MCF 10A (cell line): ENCODE measurements at regions not wholly inside any gene's neighbourhood (a gene's known extent, or its start where the extent isn't known, plus 50 kb on each side); places are given as distances from the start of the nearest gene placed in this dataset.
"Not testable (repeated sequence)": the region's sequence is repeated elsewhere in the genome, so short reads cannot be mapped to it uniquely, and the experiment has no call there.

Experiments used
- BruUV-seq: library from RNA; stranded (reverse); fragments of 400-500 nt; replicated peaks from 2 replicates; lab custom pipeline; 2021; lab: Mats Ljungman, UMichigan
- CTCF ChIA-PET: fragments of 300-600 bp; sonication (Branson Sonifier 250); formaldehyde crosslinking; extraction: SDS; loops from one replicate; lab custom pipeline; 2021; ENCODE audit warnings: antibody characterized with exemption, inconsistent platforms; lab: Yijun Ruan, JAX
- POLR2A ChIA-PET: fragments of 300-600, 350-650 bp; sonication (Branson Sonifier 250); formaldehyde crosslinking; extraction: SDS; loops from one replicate; lab custom pipeline; 2020; ENCODE audit warnings: antibody characterized with exemption, inconsistent platforms; lab: Yijun Ruan, JAX
- DNase-seq: peaks from one replicate; pipeline ENCODE4 v3.0.0-alpha.2; 2018; ENCODE audit not compliant: unreplicated experiment
- H3K27ac Mint-ChIP-seq: one replicate; pipeline ENCODE4 v1.8.0; 2022; ENCODE audit warnings: mild to moderate bottlenecking, low read depth, mixed read lengths; ENCODE audit not compliant: unreplicated experiment
- H3K27me3 Mint-ChIP-seq: one replicate; pipeline ENCODE4 v1.8.0; 2022; ENCODE audit warnings: mixed read lengths; ENCODE audit not compliant: insufficient read depth, unreplicated experiment
- H3K36me3 Mint-ChIP-seq: one replicate; pipeline ENCODE4 v1.8.0; 2022; ENCODE audit warnings: mild to moderate bottlenecking, moderate library complexity, mixed read lengths; ENCODE audit not compliant: insufficient read depth, unreplicated experiment
- H3K4me1 Mint-ChIP-seq: one replicate; pipeline ENCODE4 v1.8.0; 2022; ENCODE audit warnings: mixed read lengths; ENCODE audit not compliant: insufficient read depth, unreplicated experiment
- H3K4me3 Mint-ChIP-seq: one replicate; pipeline ENCODE4 v1.8.0; 2022; ENCODE audit warnings: mild to moderate bottlenecking, moderate library complexity, mixed read lengths; ENCODE audit not compliant: unreplicated experiment
- H3K9me3 Mint-ChIP-seq: one replicate; pipeline ENCODE4 v1.8.0; 2022; ENCODE audit warnings: mixed read lengths; ENCODE audit not compliant: unreplicated experiment
- intact Hi-C: fragments of 100-400 bp; cut with micrococcal nuclease; formaldehyde crosslinking; loops from 2 replicates; pipeline ENCODE4 v1.14.1; 2022
- TF ChIP-seq, protein P1 (sequence below): fragments of 200-600 bp; IDR thresholded peaks from one replicate; pipeline ENCODE4 v1.8.0; 2022; ENCODE audit warnings: antibody characterized with exemption, mild to moderate bottlenecking; ENCODE audit not compliant: unreplicated experiment

GRCh38 chr5:5739490-5739945, 317.0 kb downstream of the ICE1 start:
- H3K27ac Mint-ChIP-seq: no peak overlapping the region
- ChIA-PET POLR2A (no interaction called here), CTCF (interaction anchor here (1.0 kb wide), 1 partner anchor 126 kb away, joined by 4 read pairs; no protein-coding TSS in a partner anchor)
- no peaks in the 10 kb centered on the region for H3K36me3 Mint-ChIP-seq
- BruUV-seq: no TSS peak
- no peaks in the 10 kb centered on the region for H3K4me1 Mint-ChIP-seq
- H3K9me3 Mint-ChIP-seq: peaks cover 8% of the 10 kb centered on the region
- no peak overlapping the region for H3K4me3 Mint-ChIP-seq
- intact Hi-C loops: no loop called here
- no peaks in the 10 kb centered on the region for H3K27me3 Mint-ChIP-seq
- DNase-seq: no peak
- TF ChIP-seq, protein P1, sequence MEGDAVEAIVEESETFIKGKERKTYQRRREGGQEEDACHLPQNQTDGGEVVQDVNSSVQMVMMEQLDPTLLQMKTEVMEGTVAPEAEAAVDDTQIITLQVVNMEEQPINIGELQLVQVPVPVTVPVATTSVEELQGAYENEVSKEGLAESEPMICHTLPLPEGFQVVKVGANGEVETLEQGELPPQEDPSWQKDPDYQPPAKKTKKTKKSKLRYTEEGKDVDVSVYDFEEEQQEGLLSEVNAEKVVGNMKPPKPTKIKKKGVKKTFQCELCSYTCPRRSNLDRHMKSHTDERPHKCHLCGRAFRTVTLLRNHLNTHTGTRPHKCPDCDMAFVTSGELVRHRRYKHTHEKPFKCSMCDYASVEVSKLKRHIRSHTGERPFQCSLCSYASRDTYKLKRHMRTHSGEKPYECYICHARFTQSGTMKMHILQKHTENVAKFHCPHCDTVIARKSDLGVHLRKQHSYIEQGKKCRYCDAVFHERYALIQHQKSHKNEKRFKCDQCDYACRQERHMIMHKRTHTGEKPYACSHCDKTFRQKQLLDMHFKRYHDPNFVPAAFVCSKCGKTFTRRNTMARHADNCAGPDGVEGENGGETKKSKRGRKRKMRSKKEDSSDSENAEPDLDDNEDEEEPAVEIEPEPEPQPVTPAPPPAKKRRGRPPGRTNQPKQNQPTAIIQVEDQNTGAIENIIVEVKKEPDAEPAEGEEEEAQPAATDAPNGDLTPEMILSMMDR: no peak

GRCh38 chr5:5738797-5739489, 316.5 kb downstream of the ICE1 start:
- ChIA-PET POLR2A (no interaction called here), CTCF (interaction anchor here (1.0 kb wide), 1 partner anchor 127 kb away, joined by 4 read pairs; no protein-coding TSS in a partner anchor)
- BruUV-seq: no TSS peak
- Mint-ChIP-seq H3K27me3 (no peaks in the 10 kb centered on the region), H3K4me1 (no peaks in the 10 kb centered on the region), H3K9me3 (peaks cover 8% of the 10 kb centered on the region), H3K4me3 (no peak overlapping the region), H3K36me3 (no peaks in the 10 kb centered on the region), H3K27ac (no peak overlapping the region)
- intact Hi-C loops: no loop called here
- TF ChIP-seq, protein P1: no peak
- DNase-seq: no peak

- intact Hi-C loops: no loop called here
- Mint-ChIP-seq H3K27ac (no peak overlapping the region), H3K9me3 (peaks cover 1% of the 10 kb centered on the region), H3K4me3 (no peak overlapping the region), H3K36me3 (no peaks in the 10 kb centered on the region), H3K4me1 (no peaks in the 10 kb centered on the region), H3K27me3 (no peaks in the 10 kb centered on the region)
- no TSS peak for BruUV-seq
- POLR2A ChIA-PET: interaction anchor here (0.6 kb wide), 1 partner anchor 871 kb away, joined by 3 read pairs; no protein-coding TSS in a partner anchor
- no peak for DNase-seq
- CTCF ChIA-PET: interaction anchor here (0.7 kb wide), 1 partner anchor 12 kb away, joined by 3 read pairs; no protein-coding TSS in a partner anchor
- TF ChIP-seq, protein P1: no peak
Measured at GRCh38 chr5:5736007-5736406, 313.5 kb downstream of the ICE1 start.

DNA sequence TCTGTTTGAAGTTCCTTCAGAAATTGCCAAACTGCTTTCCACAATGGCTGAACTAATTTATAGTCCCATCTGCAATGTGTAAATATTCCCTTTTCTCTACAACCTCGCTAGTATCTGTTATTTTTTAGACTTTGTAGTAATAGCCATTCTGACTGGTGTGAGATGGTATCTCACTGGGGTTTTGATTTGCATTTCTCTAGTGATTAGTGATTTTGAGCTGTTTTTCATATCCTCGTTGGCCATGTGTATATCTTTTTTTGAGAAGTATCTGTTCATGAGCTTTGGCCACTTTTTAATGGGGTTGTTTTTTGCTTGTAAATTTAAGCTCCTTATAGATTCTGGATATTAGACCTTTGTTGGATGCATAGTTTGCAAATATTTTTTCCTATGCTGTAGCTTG, 310.6 kb downstream of the ICE1 start:
- H3K4me3 Mint-ChIP-seq, H3K36me3 Mint-ChIP-seq, H3K4me1 Mint-ChIP-seq, intact Hi-C loops, H3K27me3 Mint-ChIP-seq, BruUV-seq, DNase-seq, POLR2A ChIA-PET, H3K27ac Mint-ChIP-seq, H3K9me3 Mint-ChIP-seq, CTCF ChIA-PET: not testable (repeated sequence)
